Inflammatory macrophage treated with lipopolysaccharide for 4 hours (primary cell): ENCODE measurements at regions not wholly inside any gene's neighbourhood (a gene's known extent, or its start where the extent isn't known, plus 50 kb on each side); places are given as distances from the start of the nearest gene placed in this dataset.
"Not testable (repeated sequence)": the region's sequence is repeated elsewhere in the genome, so short reads cannot be mapped to it uniquely, and the experiment has no call there.

ENCODE experiments used
- DNase-seq: peaks from one replicate; pipeline ENCODE4 v3.0.0-alpha.2; 2020

- no peak for DNase-seq
Measured at GRCh38 chr18:51525453-51526225, 328.2 kb upstream of the MEX3C start.

DNA sequence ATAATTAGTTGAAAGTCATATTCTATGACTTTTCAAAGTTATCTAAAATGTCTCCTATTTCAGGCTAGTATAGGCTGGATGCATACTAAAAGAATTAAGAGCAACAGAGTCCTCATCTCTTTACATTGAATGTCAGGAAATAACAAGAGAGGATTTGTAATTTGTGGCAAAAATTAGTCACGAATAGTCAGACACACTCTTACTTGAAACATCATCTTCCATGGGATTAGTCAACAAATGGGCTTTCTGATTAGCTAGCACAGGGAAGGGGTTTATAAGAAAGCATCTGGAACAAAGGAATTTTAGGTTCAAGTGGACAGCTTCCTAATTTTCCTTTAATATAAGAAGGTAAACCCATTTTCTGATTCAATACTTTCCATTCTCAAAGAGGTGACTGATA, 330.3 kb upstream of the MEX3C start:
- no peak for DNase-seq

- no peak for DNase-seq
Measured at GRCh38 chr18:51531501-51531900, 334.0 kb upstream of the MEX3C start.

DNA sequence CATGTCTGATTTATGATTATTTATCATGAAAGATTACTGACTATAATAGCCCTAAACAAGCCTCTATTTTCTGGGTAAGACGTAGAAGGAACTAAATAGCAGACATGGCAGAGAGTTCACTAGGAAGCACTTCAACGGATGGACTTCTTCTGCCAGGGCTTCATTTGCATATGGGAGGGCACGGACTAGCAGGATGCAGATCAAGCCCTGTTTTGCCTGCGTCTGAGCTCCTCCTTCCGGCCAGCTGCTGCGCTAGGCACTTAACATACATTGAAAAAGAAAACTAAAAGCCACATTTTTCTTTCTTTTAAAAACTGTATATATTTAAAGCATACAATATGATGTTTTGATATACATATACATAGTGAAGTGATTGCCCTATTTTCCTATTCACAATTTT, 340.0 kb upstream of the MEX3C start:
- no peak for DNase-seq

DNA sequence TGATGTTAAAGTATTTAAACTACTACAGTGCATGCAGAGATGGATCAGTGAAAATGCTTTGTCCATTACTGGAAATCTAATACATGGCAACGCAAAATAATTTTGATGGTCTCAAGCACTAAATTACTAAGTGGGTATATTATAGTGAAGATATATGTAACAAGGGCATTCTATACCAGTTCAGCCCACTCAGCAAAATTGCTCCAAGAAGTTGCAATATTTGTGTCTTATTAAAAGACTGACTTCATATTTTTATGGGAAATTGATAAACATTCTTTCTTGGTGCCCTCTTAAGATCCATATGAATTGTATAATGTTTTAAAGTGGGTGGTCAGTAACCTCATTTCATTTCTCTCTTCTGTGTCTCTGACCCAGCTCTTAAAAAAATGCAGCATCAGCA, 343.1 kb upstream of the MEX3C start:
- DNase-seq, result no peak

DNA sequence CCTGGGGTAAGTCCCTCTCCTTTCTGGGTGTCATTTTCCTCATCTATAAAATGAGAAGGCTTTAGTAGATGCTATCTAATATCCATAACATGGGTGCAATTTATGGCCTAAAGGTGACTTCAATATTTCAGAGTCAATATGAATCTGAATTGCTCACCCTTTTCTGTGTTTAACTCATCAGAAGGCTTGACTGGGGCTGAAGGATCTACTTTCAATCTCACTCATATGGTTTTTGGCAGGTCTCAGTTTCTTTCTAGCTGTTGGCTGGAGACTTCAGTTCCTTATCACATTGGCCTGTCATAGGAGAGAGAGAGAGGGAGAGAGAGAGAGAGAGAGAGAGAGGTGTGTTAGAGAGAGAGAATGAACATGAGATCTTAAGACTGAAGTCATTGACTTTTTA, 343.7 kb upstream of the MEX3C start:
- DNase-seq, result no peak

- DNase-seq, result no peak
Measured at GRCh38 chr18:51543658-51544155, 346.2 kb upstream of the MEX3C start.

DNA sequence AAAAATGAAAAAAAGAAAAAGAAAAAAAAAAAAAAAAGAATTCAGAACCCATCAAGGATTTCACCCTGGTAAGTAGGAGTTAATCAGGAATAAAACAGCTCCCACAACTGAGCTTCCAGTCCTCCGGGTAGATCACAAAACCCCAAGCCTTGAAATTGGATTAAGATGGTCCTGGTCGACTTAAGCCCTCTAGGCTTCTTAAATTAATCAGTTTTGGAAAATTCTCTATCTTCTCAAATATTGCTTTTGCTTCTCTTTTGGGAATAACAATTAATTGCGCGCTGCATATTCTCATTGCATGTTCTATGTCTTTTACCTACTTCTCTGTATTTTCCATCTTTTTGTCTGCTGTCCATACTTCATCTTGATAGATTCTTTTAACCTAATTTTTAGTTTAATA, 348.0 kb upstream of the MEX3C start:
- DNase-seq, result no peak

DNA sequence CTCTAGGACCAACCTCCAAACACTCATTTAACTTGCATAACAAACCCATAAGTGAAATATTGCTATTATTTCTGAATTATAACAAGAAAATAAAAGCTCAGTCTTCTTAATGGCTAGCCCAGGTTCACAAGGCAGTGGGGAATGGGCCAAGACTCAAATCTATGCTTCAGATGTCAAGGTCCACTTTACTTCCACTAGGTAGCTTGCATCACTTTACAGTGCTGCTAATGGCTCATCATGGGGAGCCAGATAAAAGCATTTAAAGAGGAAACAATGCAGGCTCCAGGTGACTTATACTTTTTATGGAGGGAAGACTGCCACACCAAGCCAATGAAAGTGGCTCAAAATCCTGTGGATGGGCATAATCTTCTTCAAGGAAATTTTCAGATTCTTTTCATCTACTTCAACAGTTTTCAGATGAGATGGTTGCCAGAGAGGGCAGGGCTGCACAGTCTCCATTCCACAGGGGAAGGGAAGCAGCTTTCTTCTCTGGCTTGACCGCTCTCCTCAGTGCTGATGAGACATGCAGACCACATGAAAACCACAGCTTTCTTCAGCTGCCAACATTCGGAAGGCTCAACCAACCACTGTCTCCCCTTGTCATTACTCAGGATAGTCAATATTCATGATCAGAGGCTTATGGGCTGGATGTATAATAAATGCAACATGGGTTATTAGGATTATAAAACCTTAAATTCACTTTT, 361.9 kb upstream of the MEX3C start:
- no peak for DNase-seq

DNA sequence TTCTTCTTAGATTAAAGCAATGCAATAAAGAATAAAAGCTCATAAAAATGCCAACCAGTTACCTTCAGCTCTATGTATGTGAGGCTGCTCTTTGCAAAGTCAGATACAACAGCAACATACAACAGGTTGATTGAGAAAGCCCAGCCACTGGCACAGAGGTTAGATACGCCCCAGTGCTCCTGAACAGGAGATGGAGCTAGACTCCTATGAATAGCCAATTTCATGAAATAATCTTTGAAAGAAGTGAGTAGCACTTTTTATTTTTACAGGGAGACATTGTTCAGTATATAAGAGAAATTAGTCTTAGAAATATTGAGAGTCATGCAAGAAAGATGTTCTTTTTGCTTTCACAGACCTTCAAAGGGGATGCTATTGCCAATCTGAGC, 362.4 kb upstream of the MEX3C start:
- no peak for DNase-seq

DNA sequence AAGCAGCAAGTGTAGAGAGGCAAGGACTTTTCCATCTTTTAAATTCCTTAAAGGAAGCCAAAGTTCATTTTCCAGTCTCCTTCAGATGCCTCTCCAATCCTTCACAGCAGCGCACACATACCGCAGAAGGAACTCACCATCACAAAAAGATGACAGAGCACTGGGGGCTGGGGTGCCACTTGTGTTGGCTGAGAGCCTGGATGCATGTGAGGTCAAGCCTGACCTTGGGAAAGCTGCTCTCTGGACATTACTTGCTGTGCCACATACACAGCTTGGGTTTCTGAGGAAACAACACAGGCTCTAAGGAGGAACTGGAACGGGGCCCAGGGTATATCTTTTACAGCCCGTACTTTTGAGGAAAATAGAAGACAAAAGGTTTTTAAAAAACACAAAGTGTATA, 364.3 kb upstream of the MEX3C start:
- no peak for DNase-seq

DNA sequence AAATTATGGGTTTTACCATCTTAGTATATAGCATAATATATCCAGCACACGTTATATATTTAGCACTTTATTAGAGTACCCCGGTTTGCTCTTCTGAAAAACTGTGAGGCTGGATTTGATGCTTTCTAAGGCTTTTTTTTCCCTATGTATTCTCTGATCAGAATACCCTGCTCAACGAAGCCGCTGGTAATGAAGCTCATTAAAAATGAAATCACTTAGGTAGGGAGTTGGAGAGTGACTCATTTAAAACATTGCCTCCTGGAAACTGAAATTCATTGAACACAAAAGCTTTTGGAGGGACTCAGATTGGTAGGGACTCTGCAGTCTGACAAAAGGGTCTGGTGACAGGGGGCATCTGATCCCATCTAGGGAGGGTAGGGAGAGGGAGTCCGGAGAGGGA, 365.4 kb upstream of the MEX3C start:
- no peak for DNase-seq

GRCh38 chr18:51563396-51563795, 365.9 kb upstream of the MEX3C start:
- DNase-seq, result no peak

DNA sequence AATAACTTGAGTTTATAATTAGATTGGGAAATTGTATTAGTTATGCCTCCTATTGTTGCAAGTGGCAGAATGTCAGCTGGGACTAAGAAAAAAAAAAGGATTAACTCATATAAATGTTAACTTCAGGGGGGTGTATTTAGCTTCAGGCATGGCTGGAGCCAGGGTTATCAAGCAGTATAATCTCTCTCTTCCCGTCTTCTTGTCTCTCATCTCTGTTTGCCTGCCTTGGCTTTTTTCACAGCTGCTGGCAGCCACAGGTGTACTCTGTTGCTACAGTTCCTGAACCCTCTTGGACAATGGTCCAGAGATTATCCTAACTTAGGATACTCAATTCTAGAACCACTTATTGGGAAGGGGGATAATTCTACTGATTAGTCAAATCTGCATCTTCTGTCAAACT, 370.7 kb upstream of the MEX3C start:
- DNase-seq, result no peak

GRCh38 chr18:51569153-51569552, 371.7 kb upstream of the MEX3C start:
- DNase-seq, result no peak

- no peak for DNase-seq
Measured at GRCh38 chr18:51569561-51569960, 372.1 kb upstream of the MEX3C start.

DNA sequence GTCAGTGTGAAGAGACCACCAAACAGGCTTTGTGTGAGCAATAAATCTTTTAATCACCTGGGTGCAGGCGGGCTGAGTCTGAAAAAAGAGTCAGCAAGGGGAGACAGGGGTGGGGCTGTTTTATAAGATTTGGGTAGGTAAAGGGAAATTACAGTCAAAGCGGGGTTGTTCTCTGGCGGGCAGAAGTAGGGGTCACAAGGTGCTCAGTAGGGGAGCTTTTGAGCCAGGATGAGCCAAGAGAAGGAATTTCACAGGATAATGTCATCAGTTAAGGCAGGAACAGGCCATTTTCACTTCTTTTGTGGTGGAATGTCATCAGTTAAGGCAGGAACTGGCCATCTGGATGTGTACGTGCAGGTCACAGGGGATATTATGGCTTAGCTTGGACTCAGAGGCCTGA, 372.6 kb upstream of the MEX3C start:
- DNase-seq, result not testable (repeated sequence)

GRCh38 chr18:51573886-51574285, 376.4 kb upstream of the MEX3C start:
- DNase-seq, result not testable (repeated sequence)

GRCh38 chr18:51575171-51575570, 377.7 kb upstream of the MEX3C start:
- no peak for DNase-seq

DNA sequence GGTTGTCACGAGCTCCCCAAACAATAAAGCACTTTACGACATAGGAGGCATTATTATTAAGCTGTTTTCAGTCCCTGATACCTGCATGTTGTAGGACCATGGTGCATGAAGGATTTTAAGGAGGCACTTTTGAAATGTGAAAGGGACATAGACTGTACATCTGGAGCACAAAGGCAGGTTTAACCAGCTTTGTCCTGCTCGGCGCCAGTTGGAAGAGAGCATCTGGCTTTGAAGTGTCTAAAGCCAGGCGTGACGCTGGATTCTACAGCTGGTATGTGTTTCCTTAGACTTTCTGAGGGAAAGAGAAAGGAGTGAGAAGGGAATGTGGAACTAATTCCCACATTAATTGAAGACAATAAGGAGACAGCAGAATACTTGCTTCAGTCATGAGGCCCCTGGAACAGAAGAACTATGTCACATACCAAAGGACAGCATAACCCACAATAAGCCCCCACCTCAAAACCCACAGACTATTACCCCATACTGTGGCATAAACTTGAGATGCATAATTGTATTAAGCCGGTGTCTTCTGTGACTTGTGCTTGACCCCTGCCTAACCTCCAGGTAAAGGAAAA, 381.0 kb upstream of the MEX3C start:
- DNase-seq, result no peak

- DNase-seq, result no peak
Measured at GRCh38 chr18:51580580-51580979, 383.1 kb upstream of the MEX3C start.

GRCh38 chr18:51582551-51582950, 385.1 kb upstream of the MEX3C start:
- DNase-seq, result no peak

DNA sequence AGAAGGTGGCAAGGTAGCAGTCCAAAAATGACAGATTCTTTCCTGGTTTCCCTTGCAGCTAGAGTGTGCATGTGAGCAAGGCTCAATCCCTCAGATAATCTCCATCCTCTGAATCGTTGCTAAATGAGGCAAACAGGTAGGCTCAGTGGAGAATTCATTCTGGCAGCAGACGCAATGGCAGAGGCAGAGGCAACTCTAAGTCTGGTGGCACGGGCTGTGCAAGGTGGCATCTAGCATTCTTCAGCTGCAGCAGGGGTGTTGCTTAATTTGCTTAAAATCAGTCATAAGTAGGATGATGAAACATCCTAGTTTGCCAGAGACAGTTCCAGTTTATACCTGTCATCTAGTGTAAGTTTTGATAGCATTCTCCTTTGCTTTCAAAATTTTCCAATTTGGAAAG, 391.1 kb upstream of the MEX3C start:
- DNase-seq, result no peak

DNA sequence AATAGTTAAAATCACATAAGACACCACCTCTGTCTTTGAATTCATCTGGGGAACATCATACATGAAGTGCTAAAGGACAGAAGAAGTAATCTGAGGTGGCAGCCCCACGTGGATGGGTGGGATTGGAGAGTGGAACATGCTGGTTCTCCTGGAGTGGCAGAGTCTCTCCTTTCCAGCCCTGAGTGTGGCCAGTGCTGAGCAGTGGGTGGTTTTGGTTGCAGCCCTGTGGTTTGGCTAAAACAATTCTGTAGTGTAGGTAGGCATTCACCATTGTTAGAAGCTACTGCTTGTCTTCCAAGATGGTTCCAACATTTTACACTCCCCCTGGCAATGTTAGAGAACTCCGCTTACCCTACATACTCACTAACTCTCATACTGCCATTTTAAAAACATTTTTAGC, 396.4 kb upstream of the MEX3C start:
- no peak for DNase-seq
